HFF-Myc (cell line): ENCODE measurements at regions not wholly inside any gene's neighbourhood (a gene's known extent, or its start where the extent isn't known, plus 50 kb on each side); places are given as distances from the start of the nearest gene placed in this dataset.

Experiments
- DNase-seq: peaks from one replicate; pipeline ENCODE4 v3.0.0-alpha.2; 2011; ENCODE audit warnings: low read depth; ENCODE audit errors: extremely low read depth
- H3K4me3 ChIP-seq: replicated peaks from 2 replicates; pipeline ENCODE4 v1.5.1; 2011; ENCODE audit warnings: low read depth, mild to moderate bottlenecking, control low read depth, low read length
- CTCF ChIP-seq: IDR thresholded peaks from 2 replicates; pipeline ENCODE4 v1.5.1; 2012; ENCODE audit warnings: mild to moderate bottlenecking, low read depth, low read length, control low read depth; ENCODE audit errors: missing control alignments

GRCh38 chr13:104267206-104267811 lies 1201.1 kb upstream of the SLC10A2 start:
- DNase-seq = no peak
- TF ChIP-seq CTCF = no peak
- no peak overlapping the region for H3K4me3 ChIP-seq

GRCh38 chr13:104256701-104257100 lies 1190.5 kb upstream of the SLC10A2 start:
- no peak for TF ChIP-seq CTCF
- H3K4me3 ChIP-seq = no peak overlapping the region
- no peak for DNase-seq

GRCh38 chr13:104253063-104253680 lies 1187.0 kb upstream of the SLC10A2 start:
- DNase-seq = no peak
- no peak for TF ChIP-seq CTCF
- H3K4me3 ChIP-seq = no peak overlapping the region

GRCh38 chr13:104251931-104252330 lies 1185.7 kb upstream of the SLC10A2 start:
- TF ChIP-seq CTCF = no peak
- H3K4me3 ChIP-seq = no peak overlapping the region
- DNase-seq = no peak

GRCh38 chr13:104246955-104247354 lies 1180.7 kb upstream of the SLC10A2 start:
- no peak for TF ChIP-seq CTCF
- no peak overlapping the region for H3K4me3 ChIP-seq
- no peak for DNase-seq

- H3K4me3 ChIP-seq = no peak overlapping the region
- DNase-seq = no peak
- no peak for TF ChIP-seq CTCF
Measured at GRCh38 chr13:104206450-104207044, 1140.3 kb upstream of the SLC10A2 start.
